Brain microvascular endothelial cell (primary cell): ENCODE measurements at regions not wholly inside any gene's neighbourhood (a gene's known extent, or its start where the extent isn't known, plus 50 kb on each side); places are given as distances from the start of the nearest gene placed in this dataset.

ENCODE experiments used
- DNase-seq: peaks from one replicate; pipeline ENCODE4 v3.0.0-alpha.2; 2020
- H3K27ac ChIP-seq: fragments of 250-450 bp; sonication (Bioruptor Pico); 2 replicates; pipeline ENCODE4 v1.5.1; 2020; ENCODE audit warnings: mild to moderate bottlenecking, moderate library complexity
- H3K27me3 ChIP-seq: fragments of 250-450 bp; sonication (Bioruptor Pico); replicated peaks from 2 replicates; pipeline ENCODE4 v1.5.1; 2020; ENCODE audit warnings: mild to moderate bottlenecking
- H3K36me3 ChIP-seq: fragments of 250-450 bp; sonication (Bioruptor Pico); replicated peaks from 2 replicates; pipeline ENCODE4 v1.5.1; 2020; ENCODE audit warnings: mild to moderate bottlenecking
- H3K4me3 ChIP-seq: 2 replicates; pipeline ENCODE4 v1.5.1; 2011; ENCODE audit warnings: low read depth, mild to moderate bottlenecking, control low read depth, low read length, moderate library complexity
- in situ Hi-C: cut with HindIII; loops from 2 replicates; pipeline ENCODE4 v1.10.0; 2017; ENCODE audit warnings: low sequenced_read_pairs, low pct_ligation_motif_present
- TF ChIP-seq, protein P1 (sequence below): IDR thresholded peaks from 2 replicates; pipeline ENCODE4 v1.5.1; 2011; ENCODE audit warnings: low read depth, mild to moderate bottlenecking, moderate library complexity, low read length, control low read depth, inconsistent platforms; ENCODE audit errors: missing control alignments

DNA sequence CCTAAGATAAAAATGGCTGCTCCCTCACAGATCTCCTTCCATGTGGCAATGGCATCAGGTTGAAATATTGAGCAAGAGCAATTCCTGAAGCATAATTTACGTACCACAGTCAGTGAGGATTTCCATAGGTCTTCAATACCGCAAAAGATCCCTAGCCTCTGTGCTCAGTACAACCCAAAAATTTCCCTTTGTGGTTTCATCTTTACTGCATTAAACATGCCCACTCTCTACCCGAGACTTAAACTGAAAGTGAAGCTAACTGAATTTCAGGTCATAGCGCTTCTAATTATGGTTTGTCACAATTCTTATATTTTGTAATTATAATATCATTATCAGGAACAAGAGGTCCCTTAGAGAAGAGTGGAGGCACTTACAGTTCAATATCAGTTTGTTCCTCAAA, 1071.1 kb downstream of the XPNPEP1 start:
- no peak overlapping the region for H3K4me3 ChIP-seq
- in situ Hi-C loops: no loop called here
- no peak overlapping the region for H3K27ac ChIP-seq
- no peaks in the 10 kb centered on the region for H3K36me3 ChIP-seq
- no peaks in the 10 kb centered on the region for H3K27me3 ChIP-seq
- no peak for DNase-seq
- TF ChIP-seq, protein P1, sequence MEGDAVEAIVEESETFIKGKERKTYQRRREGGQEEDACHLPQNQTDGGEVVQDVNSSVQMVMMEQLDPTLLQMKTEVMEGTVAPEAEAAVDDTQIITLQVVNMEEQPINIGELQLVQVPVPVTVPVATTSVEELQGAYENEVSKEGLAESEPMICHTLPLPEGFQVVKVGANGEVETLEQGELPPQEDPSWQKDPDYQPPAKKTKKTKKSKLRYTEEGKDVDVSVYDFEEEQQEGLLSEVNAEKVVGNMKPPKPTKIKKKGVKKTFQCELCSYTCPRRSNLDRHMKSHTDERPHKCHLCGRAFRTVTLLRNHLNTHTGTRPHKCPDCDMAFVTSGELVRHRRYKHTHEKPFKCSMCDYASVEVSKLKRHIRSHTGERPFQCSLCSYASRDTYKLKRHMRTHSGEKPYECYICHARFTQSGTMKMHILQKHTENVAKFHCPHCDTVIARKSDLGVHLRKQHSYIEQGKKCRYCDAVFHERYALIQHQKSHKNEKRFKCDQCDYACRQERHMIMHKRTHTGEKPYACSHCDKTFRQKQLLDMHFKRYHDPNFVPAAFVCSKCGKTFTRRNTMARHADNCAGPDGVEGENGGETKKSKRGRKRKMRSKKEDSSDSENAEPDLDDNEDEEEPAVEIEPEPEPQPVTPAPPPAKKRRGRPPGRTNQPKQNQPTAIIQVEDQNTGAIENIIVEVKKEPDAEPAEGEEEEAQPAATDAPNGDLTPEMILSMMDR: no peak

GRCh38 chr10:108850138-108850854, 1073.0 kb downstream of the XPNPEP1 start:
- Histone ChIP-seq H3K36me3 (no peaks in the 10 kb centered on the region), H3K27me3 (no peaks in the 10 kb centered on the region), H3K27ac (no peak overlapping the region), H3K4me3 (no peak overlapping the region)
- TF ChIP-seq, protein P1: no peak
- in situ Hi-C loops: no loop called here
- DNase-seq: no peak

- TF ChIP-seq, protein P1: no peak
- Histone ChIP-seq H3K27ac (no peak overlapping the region), H3K4me3 (no peak overlapping the region), H3K36me3 (no peaks in the 10 kb centered on the region), H3K27me3 (no peaks in the 10 kb centered on the region)
- in situ Hi-C loops: no loop called here
- no peak for DNase-seq
These were observed 1073.6 kb downstream of the XPNPEP1 start for GRCh38 chr10:108849688-108850087.

DNA sequence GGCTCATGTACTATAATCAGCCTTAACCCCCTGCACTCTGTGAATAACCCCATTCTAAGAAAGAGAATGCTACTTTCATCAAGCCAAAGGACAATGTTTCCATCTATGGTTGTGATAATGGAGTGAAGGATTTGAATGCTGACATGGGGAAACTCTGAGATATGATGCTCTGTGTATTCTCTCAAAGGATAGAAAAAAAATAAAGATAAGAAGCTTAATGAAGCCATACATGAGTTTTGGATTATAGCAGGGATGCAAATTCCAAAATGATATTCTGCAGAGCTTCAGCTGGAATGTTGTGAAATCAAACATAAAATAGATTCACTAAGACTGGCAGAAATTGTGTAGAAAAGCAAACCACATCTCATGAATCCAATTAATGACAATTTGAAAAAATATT, 1074.1 kb downstream of the XPNPEP1 start:
- no peak overlapping the region for H3K4me3 ChIP-seq
- TF ChIP-seq, protein P1: no peak
- H3K27me3 ChIP-seq: no peaks in the 10 kb centered on the region
- H3K36me3 ChIP-seq: no peaks in the 10 kb centered on the region
- no peak overlapping the region for H3K27ac ChIP-seq
- no peak for DNase-seq
- in situ Hi-C loops: no loop called here

GRCh38 chr10:108848046-108848445, 1075.3 kb downstream of the XPNPEP1 start:
- H3K27me3 ChIP-seq: no peaks in the 10 kb centered on the region
- no peak overlapping the region for H3K4me3 ChIP-seq
- in situ Hi-C loops: no loop called here
- no peaks in the 10 kb centered on the region for H3K36me3 ChIP-seq
- no peak for DNase-seq
- H3K27ac ChIP-seq: no peak overlapping the region
- TF ChIP-seq, protein P1: no peak

DNA sequence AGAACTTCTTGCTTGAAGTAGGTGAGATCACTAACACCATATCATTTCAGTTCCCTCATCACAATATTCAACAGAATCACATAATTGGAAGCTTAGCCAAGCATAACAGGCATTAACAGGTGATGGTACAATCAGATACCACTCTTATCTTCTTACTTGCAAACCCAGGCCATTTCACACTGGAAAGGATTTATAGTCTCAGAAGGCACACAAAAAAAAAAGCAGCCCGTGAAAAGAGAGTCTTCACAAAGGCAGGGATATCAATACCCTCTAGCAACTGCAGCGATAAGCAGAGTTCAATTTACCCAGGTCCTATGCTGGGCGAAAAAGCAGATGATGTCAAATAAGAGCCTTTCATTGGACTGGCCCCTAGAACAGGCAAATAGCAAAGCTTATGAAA, 1082.4 kb downstream of the XPNPEP1 start:
- Histone ChIP-seq H3K36me3 (no peaks in the 10 kb centered on the region), H3K27me3 (no peaks in the 10 kb centered on the region), H3K27ac (no peak overlapping the region), H3K4me3 (no peak overlapping the region)
- in situ Hi-C loops: no loop called here
- no peak for DNase-seq
- TF ChIP-seq, protein P1: no peak
